HG03175 (cell line): ENCODE measurements at regions not wholly inside any gene's neighbourhood (a gene's known extent, or its start where the extent isn't known, plus 50 kb on each side); places are given as distances from the start of the nearest gene placed in this dataset.
"Not testable (repeated sequence)": the region's sequence is repeated elsewhere in the genome, so short reads cannot be mapped to it uniquely, and the experiment has no call there.

Experiments used
- ATAC-seq: cut with Tn5 transposase; IDR thresholded peaks from one replicate; pipeline ENCODE4 v1.9.1; 2021; ENCODE audit warnings: mild to moderate bottlenecking, moderate library complexity; ENCODE audit not compliant: unreplicated experiment

GRCh38 chr3:16707260-16707659 is 102.0 kb upstream of the DAZL start:
- no peak for ATAC-seq

- no peak for ATAC-seq
These were observed 103.1 kb upstream of the DAZL start for GRCh38 chr3:16708285-16708684.

DNA sequence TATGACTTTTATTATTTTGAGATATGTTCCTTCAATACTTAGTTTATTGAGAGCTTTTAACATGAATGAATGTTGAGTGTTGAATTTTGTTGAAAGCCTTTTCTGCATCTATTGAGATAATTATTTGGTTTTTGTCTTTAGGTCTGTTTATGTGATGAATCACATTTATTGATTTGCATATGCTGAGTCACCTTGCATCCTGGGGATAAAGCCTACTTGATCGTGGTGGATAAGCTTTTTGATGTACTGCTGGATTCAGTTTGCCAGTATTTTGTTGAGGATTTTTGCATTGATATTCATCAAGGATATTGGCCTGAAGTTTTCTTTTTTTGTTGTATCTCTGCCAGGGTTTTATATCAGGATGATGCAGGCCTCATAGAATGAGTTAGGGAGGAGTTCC is 106.5 kb upstream of the DAZL start:
- not testable (repeated sequence) for ATAC-seq

DNA sequence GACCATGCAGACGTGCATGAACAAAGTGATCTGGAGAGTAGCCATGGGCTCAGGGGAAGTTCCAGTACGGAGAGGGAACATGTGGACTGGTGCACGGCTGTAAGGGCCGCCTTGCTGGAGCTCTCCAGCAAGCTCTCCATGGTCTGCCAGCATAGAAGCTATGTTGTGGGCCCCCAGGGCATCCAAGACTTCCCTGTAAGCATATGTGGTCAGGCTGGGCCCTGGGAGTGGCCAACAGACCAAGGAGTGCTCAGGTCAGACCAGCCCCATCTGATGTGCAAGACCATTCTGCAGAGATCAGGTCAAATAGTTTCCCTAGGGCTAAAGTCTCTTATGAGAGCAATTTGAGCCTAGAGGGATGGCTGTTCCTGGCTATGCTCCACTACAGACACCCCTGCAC is 110.1 kb upstream of the DAZL start:
- no peak for ATAC-seq

DNA sequence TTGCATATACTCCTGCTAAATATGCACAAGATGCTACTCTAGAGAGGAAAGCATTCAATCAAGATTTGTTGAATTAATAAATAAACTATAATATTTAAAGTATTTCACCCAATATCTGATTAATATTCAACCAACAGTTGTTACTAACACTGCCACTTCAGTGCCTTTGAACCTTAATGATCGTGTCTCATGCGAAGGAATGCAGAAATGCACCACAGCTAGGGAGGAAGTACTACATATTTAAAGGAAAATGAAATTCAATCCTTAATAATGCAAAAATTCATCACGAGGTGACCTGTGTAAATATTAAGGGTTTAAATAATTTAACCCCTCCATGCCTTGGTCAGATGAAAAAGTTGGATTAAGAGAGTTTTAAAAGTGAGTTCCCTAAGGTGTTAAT is 114.2 kb upstream of the DAZL start:
- ATAC-seq, result no peak

DNA sequence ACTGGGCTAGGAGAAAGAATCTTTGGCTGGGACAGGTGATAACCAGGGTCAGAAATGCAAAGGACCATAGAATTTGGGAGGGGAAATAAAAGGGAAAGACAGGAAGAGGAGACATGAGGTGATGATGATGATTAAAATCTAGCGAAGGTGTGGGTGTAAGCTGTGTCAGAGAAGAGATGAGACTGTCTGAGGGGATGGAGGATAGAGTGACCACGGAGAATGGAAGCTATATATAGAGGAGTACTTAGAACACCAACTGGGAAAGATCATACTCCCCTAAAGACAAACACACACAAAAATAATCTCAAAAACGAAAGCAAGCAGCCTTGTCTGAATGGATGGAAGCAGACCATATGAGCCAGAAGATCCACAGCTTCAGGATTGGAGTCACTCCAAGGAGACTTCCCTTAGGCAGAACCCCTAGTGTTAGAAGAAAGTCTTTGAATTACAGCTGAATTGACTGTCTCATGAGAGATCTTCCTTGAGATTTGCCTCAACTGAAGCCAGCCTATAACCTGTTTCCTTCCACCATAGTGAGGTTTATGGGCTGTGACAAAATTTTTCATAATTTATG is 115.2 kb upstream of the DAZL start:
- ATAC-seq, result no peak

DNA sequence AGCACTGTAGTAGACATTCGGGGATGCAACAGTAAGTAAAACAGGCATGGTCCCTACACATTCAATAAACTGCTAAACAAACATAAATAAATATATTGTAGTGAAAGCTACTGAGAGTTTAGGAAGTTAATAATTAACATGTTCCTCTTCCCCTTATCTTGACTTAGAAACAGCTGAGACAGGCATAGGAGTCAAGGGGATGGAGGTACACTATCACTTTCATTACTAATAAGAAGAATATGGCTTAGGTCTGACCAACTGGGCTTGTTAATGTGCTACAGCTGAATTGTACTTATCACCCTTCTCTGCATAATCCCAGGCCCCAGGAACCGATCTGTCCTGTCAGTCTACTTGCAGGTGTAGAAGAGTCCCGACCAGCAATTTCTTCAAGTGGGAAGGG is 116.3 kb upstream of the DAZL start:
- ATAC-seq, result peak; percentile 50

- peak; percentile 68 for ATAC-seq
These were observed 118.8 kb upstream of the DAZL start for GRCh38 chr3:16723978-16724377.

- no peak for ATAC-seq
These were observed 119.3 kb upstream of the DAZL start for GRCh38 chr3:16724487-16724886.

DNA sequence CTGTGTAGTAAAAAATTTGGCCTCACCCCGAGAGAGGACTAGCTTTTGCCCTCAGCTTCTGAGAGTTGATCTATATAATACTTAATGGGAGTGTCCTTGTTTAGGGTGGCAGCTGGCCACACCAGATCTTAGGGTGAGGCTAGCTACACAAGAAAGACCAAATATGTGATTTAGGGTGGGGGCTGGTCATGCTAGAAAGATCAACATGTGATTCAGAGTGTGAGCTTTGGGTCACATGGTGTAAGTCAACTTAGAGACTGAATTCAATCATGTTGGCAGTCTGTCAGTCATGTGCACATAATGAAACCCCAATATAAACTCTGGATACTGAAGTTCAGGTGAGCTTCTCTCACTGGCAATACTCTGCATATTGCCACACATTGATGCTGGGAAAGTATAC is 120.7 kb upstream of the DAZL start:
- ATAC-seq, result no peak

DNA sequence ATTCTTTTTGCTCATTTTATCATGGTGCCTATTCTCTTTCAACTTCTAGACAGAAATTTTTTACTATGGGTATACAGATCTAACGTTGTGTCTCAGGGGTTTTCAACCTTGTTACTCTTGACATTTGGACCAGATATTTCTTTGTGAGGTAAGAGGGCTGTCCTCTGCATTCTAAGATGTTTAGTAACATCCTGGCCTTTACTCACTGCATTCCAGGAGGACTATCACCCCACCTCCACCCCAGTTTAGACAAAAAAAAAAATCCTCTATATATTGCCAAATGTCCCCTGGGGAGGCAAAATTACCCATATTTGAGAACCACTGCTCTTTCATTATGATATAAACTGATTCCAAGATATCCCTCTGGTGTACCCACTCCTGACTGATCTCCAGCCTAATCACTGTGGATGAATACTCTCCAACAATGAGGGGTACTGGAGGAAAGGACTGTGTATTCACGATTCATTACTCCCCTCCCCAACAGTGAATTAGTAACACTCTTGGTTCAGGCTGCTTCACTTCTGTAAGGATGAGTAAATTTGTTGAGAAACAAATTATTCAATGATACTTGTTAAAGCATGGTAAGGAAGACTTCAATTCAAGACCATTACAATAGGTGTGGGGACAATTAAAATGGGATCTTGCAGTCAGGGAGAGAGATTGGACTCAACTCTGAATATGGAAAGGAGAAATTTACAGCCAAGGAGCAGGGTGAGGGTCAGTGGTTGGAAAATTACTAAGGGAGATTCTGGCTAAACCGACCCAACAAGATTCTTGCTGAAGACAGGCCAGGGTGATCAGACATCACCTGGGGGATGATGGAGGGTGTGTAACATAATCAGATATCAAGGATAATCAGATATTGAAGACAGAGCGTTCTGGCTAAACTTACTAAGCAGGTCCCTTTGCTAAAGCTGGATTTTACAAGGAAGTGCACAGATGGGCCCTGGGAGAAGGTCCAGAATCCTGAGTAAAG is 123.8 kb upstream of the DAZL start:
- ATAC-seq, result no peak

GRCh38 chr3:16738451-16738850 is 133.2 kb upstream of the DAZL start:
- ATAC-seq, result no peak

DNA sequence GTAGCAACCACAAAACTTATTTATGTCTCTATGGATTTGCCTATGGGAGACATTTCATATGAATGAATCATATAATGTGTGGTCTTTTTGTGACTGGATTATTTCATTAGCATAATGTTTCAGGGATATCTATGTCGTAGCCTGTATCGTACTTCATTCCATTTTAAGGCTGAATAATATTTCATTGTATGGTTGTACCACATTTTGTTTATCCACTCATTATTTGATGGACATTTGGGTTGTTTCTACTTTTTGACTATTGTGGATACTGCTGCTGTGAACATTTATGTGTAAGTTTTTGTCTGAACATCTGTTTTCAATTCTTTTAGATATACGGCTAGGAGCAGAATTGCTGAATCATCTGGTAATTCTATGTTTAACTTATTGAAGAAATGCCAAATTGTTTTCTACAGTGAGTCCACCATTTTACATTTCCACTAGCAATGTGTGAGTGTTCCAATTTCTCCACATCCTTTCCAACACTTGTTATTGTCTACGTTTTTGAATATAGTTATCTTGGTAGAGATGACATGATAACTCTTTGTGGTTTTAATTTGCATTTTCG is 134.4 kb upstream of the DAZL start:
- ATAC-seq, result no peak

DNA sequence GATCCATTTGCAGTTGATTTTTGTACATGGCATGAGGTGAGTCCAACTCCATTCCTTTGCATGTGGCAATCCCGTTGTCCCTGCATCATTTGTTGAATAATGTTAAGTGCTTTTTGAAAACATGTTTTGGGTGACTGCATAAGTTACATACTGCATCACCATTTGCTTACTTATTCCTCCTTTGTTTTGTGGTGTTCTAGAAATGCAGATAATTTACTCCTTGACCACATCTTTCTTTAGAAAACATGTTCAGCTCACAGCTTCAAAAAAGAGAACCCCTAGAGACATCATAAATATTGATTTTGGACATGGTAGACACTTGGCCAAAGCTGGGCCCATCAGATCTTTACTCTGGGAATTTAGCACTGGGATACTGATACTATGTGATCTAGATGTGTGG is 135.3 kb upstream of the DAZL start:
- ATAC-seq, result no peak

- ATAC-seq, result no peak
These were observed 136.0 kb upstream of the DAZL start for GRCh38 chr3:16741103-16741758.

GRCh38 chr3:16741890-16742289 is 136.7 kb upstream of the DAZL start:
- no peak for ATAC-seq

- ATAC-seq, result no peak
These were observed 138.1 kb upstream of the DAZL start for GRCh38 chr3:16743276-16743675.

DNA sequence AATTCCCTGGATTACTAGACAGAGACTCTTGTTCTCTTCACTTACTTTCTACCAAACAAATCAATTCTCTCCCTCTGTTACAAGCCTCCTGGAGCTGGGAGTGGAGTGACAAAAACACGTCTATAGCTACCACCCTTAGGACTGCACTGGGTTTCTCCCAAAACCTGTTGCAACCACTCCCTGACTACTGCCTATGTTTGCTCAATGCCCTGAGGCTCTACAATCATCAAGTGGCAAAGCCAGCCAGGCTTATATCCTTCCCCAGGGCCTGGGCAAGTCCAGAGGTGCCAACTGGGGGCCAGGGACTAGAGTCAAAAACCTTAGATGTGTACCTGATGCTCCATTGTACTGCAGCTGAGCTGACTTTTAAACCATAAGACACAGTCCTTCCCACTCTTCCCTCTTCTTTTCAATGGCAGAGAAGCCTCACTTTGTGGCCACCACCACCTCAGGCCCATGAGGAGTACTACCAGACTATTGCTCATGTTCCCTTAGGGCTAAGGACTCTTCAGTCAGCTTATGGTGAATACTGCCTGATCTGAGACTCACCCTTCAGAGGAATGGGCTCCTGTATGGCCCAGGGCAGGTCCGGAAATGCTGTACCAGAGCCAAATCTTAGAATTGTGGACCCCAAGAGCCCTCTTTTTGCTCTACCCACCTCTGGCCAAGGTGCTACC is 125.4 kb upstream of the PLCL2 start:
- ATAC-seq, result no peak

GRCh38 chr3:16761571-16761970 is 123.2 kb upstream of the PLCL2 start:
- no peak for ATAC-seq

GRCh38 chr3:16765661-16766060 is 119.1 kb upstream of the PLCL2 start:
- no peak for ATAC-seq

DNA sequence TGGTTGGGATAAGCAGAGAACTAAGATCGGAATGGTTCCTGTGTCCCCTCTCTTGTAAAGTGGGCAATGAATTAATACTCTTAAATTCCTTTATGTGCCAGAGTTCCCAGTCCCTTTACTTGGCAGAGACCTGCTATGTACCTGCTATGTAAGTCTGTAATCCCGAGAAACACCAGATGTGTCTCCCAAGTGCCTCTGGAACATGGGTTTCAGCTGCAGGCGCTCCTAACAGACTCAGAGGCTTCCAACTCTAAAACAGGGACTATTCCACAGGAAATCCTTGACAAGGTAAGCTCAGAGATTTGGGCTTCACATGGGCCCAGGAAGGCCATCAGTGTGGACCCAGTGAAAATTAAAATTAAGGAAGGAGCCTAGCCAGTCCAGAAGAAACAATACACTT is 117.7 kb upstream of the PLCL2 start:
- no peak for ATAC-seq
